ENCODE measurements at regions not wholly inside any gene's neighbourhood (a gene's known extent, or its start where the extent isn't known, plus 50 kb on each side); places are given as distances from the start of the nearest gene placed in this dataset.

DNA sequence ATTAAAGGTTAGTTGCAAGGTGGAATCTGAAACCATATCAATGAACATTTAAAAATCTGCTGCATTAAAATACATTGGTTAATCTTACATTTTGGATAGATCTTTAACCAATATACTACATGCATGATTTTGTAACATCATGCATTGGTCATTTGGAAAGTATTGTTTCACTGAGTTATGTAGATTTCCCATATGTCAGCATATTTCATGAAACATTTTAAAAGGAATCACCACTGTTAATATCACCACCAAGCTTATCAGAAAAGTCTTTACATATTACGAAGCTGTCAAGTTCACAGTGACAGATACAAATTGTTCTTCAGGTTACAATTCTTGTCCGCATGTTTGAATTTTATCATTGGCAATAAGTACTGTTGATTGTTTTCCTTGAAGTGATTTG is 89.9 kb upstream of the ADGRL2 start:
- ATAC-seq (replicated peaks in 1 of 2) (no peak), DNase-seq (no peak)
- H3K27me3 Mint-ChIP-seq (ENCODE audit: low read depth): no peaks in the 10 kb centered on the region
- H3K9me3 Mint-ChIP-seq: peaks cover 0 to 3% of the 10 kb centered on the region in 2 donors
- H3K36me3 Mint-ChIP-seq (ENCODE audit: insufficient read depth in 2 of 2): no peaks in the 10 kb centered on the region
- H3K4me1 Mint-ChIP-seq (ENCODE audit: low read depth): no peaks in the 10 kb centered on the region
- H3K4me3 Mint-ChIP-seq: no peak overlapping the region
- no peak overlapping the region for H3K27ac Mint-ChIP-seq

DNA sequence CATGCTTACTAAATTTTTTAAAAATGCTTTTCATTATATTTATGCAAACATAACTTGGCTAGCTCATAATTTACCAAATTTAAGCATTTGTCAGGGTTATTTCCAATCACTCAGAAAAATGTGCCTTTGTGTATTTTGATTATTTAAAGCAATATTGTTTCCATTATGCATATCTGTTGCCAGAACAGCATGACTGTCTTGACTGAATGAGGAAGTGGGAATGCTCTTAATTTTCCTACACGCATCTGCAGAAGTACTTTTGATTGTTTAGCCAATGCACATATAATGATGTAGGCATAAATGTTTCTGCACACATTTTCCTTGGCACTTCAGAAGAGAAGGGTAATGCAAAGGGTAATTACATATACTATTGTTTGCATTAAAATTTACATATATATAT is 92.5 kb upstream of the ADGRL2 start:
- no peaks in the 10 kb centered on the region for H3K36me3 Mint-ChIP-seq (ENCODE audit: insufficient read depth in 2 of 2)
- no peak overlapping the region for H3K4me3 Mint-ChIP-seq
- H3K27me3 Mint-ChIP-seq (ENCODE audit: low read depth): no peaks in the 10 kb centered on the region

DNA sequence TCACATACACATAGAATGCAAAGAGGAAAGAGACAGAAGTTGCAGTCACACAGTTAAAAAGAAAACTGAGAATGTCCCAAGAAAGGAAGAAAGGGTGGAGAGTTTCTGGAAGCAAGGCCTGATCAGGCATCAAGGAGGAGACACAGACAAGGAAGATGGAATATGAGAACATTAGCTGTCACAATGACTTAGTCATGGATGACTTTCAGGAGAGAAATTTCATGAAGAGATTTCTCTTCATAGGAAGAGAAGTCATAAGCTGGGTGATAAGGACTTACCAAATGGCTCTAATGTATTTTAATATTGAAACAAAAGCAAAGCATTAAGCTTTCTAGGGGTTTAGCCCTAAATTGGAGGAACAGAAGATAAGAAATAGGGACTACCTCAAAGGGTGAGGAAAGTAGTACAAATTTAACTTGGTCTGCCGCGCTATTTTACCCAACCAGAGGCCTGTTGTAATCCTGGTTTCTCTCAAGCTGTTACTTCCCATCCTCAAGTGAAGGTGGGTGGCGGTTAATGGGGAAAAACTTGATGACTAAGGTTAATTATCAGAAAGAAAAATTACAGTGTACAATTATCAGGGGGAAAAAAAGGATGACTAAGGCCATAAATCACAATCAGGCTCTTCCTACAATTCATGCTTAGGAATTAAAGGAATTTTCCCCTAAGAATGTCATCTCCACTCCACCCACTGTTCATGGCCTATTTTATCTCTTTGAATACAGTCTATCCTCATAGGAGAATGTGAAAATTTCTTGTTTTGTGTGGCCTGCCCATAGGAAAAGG is 93.9 kb upstream of the ADGRL2 start:
- ATAC-seq (replicated peaks in 1 of 2): no peak
- Mint-ChIP-seq H3K27me3 (ENCODE audit: low read depth) (no peaks in the 10 kb centered on the region), H3K4me1 (ENCODE audit: low read depth) (no peaks in the 10 kb centered on the region), H3K9me3 (peaks cover 2 to 13% of the 10 kb centered on the region in 2 donors), H3K27ac (no peak overlapping the region), H3K36me3 (ENCODE audit: insufficient read depth in 2 of 2) (no peaks in the 10 kb centered on the region), H3K4me3 (no peak overlapping the region)
- DNase-seq: no peak

More for the DNA sequence above, 92.5 kb upstream of the ADGRL2 start:
- H3K27ac Mint-ChIP-seq: no peak overlapping the region
- peaks cover 0 to 6% of the 10 kb centered on the region in 2 donors for H3K9me3 Mint-ChIP-seq
- no peaks in the 10 kb centered on the region for H3K4me1 Mint-ChIP-seq (ENCODE audit: low read depth)
- no peak for DNase-seq
- no peak for ATAC-seq (replicated peaks in 1 of 2)

DNA sequence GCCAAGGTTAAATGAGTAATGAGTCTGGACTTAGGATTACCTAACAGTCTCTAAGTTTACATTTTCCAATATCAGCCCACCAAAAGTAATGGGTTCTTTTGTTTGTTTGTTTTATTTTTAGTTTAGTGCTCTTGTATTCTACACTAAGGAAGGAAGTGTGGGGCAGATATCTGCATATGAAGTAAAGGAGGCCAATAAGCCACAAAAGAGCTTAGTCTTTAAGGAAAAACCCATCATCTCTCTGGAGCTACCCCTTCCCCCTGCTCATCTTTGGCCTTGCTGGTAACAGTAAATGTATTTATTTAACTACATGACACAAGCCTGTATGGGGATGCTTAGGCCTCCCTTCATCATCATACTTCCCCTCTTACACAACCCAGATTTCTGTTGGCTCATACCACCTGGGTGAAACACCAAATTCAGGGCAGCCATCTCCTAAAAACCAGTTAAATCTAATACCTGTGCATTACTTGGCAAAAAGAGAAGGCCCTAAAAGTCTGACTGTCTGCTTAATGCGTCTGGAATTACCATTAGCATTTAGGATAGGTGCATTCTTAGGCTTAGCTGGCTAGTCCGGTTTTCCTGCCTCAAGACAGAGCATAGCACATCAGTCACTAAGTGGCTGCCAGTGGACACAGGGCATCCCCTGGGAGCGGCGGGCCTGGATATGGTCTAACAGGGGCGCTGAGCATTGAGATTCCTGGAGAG is 96.8 kb upstream of the ADGRL2 start:
- peaks cover 2 to 13% of the 10 kb centered on the region in 2 donors for H3K9me3 Mint-ChIP-seq
- no peaks in the 10 kb centered on the region for H3K36me3 Mint-ChIP-seq (ENCODE audit: insufficient read depth in 2 of 2)
- H3K4me1 Mint-ChIP-seq (ENCODE audit: low read depth): no peaks in the 10 kb centered on the region
- ATAC-seq (replicated peaks in 1 of 2): no peak
- no peak for DNase-seq
- H3K4me3 Mint-ChIP-seq: no peak overlapping the region
- no peak overlapping the region for H3K27ac Mint-ChIP-seq
- no peaks in the 10 kb centered on the region for H3K27me3 Mint-ChIP-seq (ENCODE audit: low read depth)

DNA sequence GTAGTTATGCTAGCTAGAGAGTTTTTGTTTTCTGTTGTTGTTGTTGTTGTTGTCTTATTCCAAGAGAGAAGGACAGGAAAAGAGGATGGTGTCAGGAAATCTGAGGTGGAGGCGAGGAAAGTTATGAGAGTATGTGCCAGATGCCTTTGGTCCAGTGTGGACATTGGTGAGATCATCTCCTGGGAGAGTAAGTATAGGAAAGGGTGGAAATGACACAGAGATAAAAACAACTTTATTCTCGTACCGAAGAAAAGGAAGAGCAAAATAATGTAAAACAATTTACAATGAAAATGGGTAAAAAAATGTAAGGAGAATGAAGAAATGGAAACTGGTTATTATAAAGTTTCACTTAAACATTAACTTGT is 97.4 kb upstream of the ADGRL2 start:
- Mint-ChIP-seq H3K36me3 (ENCODE audit: insufficient read depth in 2 of 2) (no peaks in the 10 kb centered on the region), H3K9me3 (peaks cover 2 to 13% of the 10 kb centered on the region in 2 donors), H3K27me3 (ENCODE audit: low read depth) (no peaks in the 10 kb centered on the region), H3K4me1 (ENCODE audit: low read depth) (no peaks in the 10 kb centered on the region), H3K27ac (no peak overlapping the region), H3K4me3 (no peak overlapping the region)
- DNase-seq (no peak), ATAC-seq (replicated peaks in 1 of 2) (no peak)

DNA sequence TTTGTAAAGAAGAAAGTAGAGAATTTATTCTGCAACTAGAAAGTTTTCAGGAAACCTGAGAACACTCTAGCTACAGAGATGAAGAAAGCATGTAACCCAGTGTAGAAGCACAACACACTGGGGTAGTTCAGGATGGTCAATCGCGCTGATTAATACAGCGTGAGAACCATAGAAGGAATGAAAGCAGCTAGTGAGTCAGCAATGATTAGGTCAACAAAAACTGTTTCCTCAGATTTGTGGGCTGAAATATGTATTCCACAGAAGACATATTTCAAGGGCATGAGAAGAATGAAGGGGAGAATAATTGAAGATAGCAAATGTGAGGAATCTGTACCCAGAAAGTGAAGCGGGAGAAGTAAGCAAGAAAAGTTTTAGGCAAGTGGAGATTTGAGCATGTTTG is 97.8 kb upstream of the ADGRL2 start:
- Mint-ChIP-seq H3K27ac (no peak overlapping the region), H3K4me3 (no peak overlapping the region), H3K9me3 (peaks cover 2 to 13% of the 10 kb centered on the region in 2 donors), H3K27me3 (ENCODE audit: low read depth) (no peaks in the 10 kb centered on the region), H3K4me1 (ENCODE audit: low read depth) (no peaks in the 10 kb centered on the region), H3K36me3 (ENCODE audit: insufficient read depth in 2 of 2) (no peaks in the 10 kb centered on the region)
- no peak for ATAC-seq (replicated peaks in 1 of 2)
- no peak for DNase-seq

DNA sequence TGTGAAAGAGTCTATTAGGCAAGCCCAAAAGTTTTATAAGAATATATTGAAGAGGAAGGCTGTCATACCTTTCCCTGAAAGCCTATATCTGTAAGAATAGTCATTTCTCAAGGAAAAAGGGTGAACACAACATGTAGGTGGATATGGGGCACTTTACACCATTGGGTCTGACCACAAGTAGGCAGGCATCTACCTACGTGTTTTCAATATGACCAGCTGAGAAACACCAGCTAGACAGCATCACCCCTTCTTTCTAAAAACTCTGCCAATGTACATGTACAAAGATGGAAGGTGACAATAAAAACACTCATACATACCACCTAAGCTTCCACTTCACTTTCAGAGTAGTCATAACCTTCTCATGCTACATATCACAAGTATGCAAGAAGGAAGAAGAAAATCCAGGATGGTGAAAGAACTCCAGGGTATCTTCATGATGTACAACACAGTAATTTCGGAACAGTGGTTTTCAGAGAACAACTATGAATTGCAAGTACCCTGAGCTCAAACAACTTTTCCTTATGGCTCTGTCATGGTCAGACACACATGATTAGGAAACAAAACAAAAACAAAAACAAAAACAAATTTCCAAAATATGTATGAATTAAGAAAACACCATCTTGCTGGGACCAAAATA is 98.5 kb upstream of the ADGRL2 start:
- Mint-ChIP-seq H3K4me1 (ENCODE audit: low read depth) (no peaks in the 10 kb centered on the region), H3K27me3 (ENCODE audit: low read depth) (no peaks in the 10 kb centered on the region), H3K9me3 (peaks cover 2 to 13% of the 10 kb centered on the region in 2 donors), H3K27ac (no peak overlapping the region), H3K4me3 (no peak overlapping the region), H3K36me3 (ENCODE audit: insufficient read depth in 2 of 2) (no peaks in the 10 kb centered on the region)
- ATAC-seq (replicated peaks in 1 of 2) (peak in 1 of 2 donors; percentile 28), DNase-seq (no peak)

DNA sequence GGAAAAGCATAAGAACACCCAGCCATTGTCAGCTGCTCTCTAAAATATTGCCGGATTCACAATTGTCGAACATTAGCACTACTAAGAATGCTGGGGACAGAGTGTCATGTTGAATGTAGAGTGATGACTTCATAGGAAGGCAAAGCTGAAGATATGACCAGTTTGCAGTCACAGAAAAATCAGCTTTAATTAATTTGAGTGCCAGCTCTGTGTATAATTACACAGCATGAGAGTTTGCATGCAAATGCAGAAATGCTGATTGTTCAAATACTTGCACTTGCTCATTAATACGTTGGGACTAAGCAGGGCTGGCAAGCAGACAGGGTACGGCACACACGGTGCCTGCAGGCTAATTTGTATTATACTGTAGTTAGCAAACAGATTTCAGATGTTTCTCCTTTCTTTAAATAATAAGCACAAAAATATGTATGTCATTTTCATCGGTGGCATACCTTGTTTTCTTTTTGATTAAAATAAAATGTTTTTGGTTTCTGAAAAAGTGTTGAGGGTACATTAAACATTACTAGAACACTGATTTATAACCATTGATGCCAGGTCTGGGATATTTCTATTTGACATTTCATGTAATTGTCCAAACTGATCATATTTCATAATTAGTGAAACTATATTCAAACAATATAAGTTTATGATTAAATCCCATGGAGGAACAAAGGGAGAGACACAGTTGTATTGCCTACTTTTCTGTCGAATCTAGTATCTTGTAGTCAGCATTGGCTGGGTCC is 99.8 kb upstream of the ADGRL2 start:
- no peak for ATAC-seq (replicated peaks in 1 of 2)
- Mint-ChIP-seq H3K9me3 (peaks cover 3 to 12% of the 10 kb centered on the region in 2 donors), H3K36me3 (ENCODE audit: insufficient read depth in 2 of 2) (no peaks in the 10 kb centered on the region), H3K27ac (no peak overlapping the region), H3K4me3 (no peak overlapping the region), H3K27me3 (ENCODE audit: low read depth) (no peaks in the 10 kb centered on the region), H3K4me1 (ENCODE audit: low read depth) (no peaks in the 10 kb centered on the region)
- no peak for DNase-seq

DNA sequence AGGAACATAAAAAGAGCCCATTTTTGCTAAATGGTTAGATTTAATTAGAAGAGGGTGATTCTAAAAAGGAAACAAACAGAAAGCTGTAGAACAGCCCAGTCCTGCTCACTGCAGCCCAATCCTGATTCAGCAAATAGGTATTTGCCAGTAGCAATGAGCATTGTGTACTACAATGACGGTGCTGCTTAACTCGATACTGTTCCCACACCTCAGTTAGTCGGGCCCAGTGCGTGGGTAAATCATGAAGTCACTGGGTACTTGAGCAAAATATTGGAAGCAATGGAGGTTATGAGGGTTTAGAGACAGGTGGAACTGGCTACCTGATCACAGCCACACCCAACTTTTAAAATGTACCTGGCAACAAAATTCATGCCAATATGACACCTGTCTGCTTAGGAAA is 101.5 kb upstream of the ADGRL2 start:
- no peak overlapping the region for H3K27ac Mint-ChIP-seq
- H3K36me3 Mint-ChIP-seq (ENCODE audit: insufficient read depth in 2 of 2): no peaks in the 10 kb centered on the region
- H3K27me3 Mint-ChIP-seq (ENCODE audit: low read depth): no peaks in the 10 kb centered on the region

DNA sequence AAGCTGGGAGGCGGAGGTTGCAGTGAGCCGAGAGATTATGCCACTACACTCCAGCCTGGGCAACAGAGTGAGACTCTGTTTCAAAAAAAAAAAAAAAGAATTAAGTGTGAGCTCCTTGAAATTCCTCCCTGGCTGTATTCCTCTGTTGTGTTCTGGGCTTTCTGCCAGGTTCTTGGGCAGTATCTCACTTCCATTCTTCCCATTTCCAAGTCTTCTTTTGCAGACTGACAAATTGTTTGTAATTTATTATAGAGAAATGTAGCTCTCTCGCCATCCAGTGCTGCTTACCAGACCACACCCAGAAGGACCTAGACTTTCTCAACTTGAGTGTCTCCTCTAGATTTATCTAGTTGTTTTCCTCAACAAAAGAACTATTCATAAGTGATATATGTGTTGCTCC is 105.0 kb upstream of the ADGRL2 start:
- H3K36me3 Mint-ChIP-seq (ENCODE audit: insufficient read depth in 2 of 2): no peaks in the 10 kb centered on the region
- H3K27ac Mint-ChIP-seq: no peak overlapping the region
- ATAC-seq (replicated peaks in 1 of 2) (no peak), DNase-seq (no peak)
- peaks cover 2% of the 10 kb centered on the region in 2 donors for H3K9me3 Mint-ChIP-seq
- H3K27me3 Mint-ChIP-seq (ENCODE audit: low read depth): peaks cover 5% of the 10 kb centered on the region
- no peaks in the 10 kb centered on the region for H3K4me1 Mint-ChIP-seq (ENCODE audit: low read depth)
- H3K4me3 Mint-ChIP-seq: no peak overlapping the region

More for the DNA sequence above, 101.5 kb upstream of the ADGRL2 start:
- DNase-seq (no peak), ATAC-seq (replicated peaks in 1 of 2) (no peak)
- Mint-ChIP-seq H3K4me1 (ENCODE audit: low read depth) (no peaks in the 10 kb centered on the region), H3K4me3 (no peak overlapping the region), H3K9me3 (peaks cover 3 to 10% of the 10 kb centered on the region in 2 donors)

DNA sequence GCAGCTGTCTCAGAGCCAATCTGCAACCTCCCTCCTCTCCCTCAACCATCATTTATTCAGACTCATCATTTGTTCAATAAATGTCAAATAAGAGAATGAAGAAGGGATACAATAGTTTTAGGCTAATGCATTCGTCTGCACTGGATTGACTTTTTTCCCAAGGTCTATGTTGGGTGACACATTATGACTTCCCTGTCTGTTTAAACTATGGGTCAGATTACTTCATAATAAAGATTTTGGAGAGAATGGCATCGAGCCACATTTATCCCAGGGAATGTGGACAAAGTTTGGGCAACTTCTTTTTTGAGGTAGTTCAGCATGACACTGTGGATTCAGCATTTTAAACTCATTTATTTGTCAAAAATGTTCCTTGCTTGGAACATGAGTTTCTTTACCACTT is 107.4 kb upstream of the ADGRL2 start:
- Mint-ChIP-seq H3K27me3 (ENCODE audit: low read depth) (peaks cover 5% of the 10 kb centered on the region), H3K4me3 (no peak overlapping the region), H3K9me3 (peaks cover 2% of the 10 kb centered on the region in 2 donors), H3K36me3 (ENCODE audit: insufficient read depth in 2 of 2) (no peaks in the 10 kb centered on the region), H3K4me1 (ENCODE audit: low read depth) (no peaks in the 10 kb centered on the region), H3K27ac (no peak overlapping the region)
- no peak for ATAC-seq (replicated peaks in 1 of 2)
- DNase-seq: no peak

DNA sequence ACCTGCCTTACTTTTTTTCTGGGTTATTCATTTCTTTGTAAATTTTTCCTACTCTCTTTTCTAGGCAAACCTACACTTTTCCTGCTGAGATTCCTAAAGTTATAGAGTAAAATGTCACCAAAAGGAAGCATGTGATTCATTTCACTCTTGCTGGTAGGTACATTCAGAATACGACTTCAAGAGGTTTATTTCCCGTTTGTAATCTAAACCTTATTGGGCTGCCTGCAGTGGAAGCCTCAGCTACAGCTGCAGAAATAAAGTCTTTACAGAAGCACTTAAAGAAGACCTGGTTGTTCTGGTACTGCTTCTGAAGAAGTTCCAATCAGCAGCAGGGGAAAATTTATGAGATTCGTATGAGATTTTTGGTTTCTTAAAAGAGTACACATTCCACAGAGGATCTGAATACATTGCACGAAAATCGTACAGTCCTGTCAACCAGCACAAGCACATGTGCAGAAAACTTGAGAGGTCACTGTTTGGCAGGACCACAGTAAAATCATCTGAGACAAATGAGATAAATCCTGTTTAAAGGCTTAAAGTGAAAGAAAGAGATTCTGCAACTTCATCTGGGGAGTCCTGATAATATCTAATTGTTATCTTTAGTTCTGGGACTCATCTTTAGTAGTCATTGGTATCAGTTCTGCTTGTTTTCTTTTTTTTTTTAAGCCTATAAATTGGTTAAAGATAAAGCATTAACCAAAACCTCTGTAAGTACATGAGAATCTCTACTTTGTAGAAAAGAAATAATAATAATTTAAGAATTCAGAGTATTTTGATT is 109.9 kb upstream of the ADGRL2 start:
- ATAC-seq (replicated peaks in 1 of 2) (no peak), DNase-seq (no peak)
- Mint-ChIP-seq H3K36me3 (ENCODE audit: insufficient read depth in 2 of 2) (no peaks in the 10 kb centered on the region), H3K4me3 (no peak overlapping the region), H3K27ac (no peak overlapping the region), H3K27me3 (ENCODE audit: low read depth) (peaks cover 5% of the 10 kb centered on the region), H3K9me3 (peaks cover 2 to 4% of the 10 kb centered on the region in 2 donors), H3K4me1 (ENCODE audit: low read depth) (no peaks in the 10 kb centered on the region)

Data from activated T-cell treated with anti-CD3 and anti-CD28 coated beads, Interleukin-2, amount 50 U/mL, for 72 hours (primary cell).